Loucy (cell line): ENCODE measurements at regions not wholly inside any gene's neighbourhood (a gene's known extent, or its start where the extent isn't known, plus 50 kb on each side); places are given as distances from the start of the nearest gene placed in this dataset.

Source experiments
- H2AFZ ChIP-seq: fragments of 200-600 bp; sonication (generic); 2 replicates; pipeline ENCODE4 v1.6.0; 2016; ENCODE audit warnings: antibody characterized with exemption, mild to moderate bottlenecking, low read length, moderate library complexity
- H3F3A ChIP-seq: fragments of 200-600 bp; 2 replicates; pipeline ENCODE4 v1.6.0; 2016; ENCODE audit warnings: antibody characterized with exemption, low read depth, mild to moderate bottlenecking
- H3K27me3 ChIP-seq: fragments of 200-600 bp; sonication (generic); 2 replicates; pipeline ENCODE4 v1.6.1; 2014; ENCODE audit warnings: low read length, mild to moderate bottlenecking; ENCODE audit not compliant: insufficient read depth, poor library complexity, severe bottlenecking
- H3K36me3 ChIP-seq: fragments of 200-600 bp; sonication (generic); 2 replicates; pipeline ENCODE4 v1.6.1; 2016; ENCODE audit warnings: low read length; ENCODE audit not compliant: insufficient read depth
- H3K4me1 ChIP-seq: fragments of 200-600 bp; sonication (generic); 2 replicates; pipeline ENCODE4 v1.5.1; 2014; ENCODE audit warnings: low read length, mild to moderate bottlenecking; ENCODE audit not compliant: insufficient read depth, poor library complexity, severe bottlenecking
- H3K4me2 ChIP-seq: fragments of 200-600 bp; sonication (generic); 2 replicates; pipeline ENCODE4 v1.6.0; 2014; ENCODE audit warnings: antibody characterized with exemption, low read length, low read depth, mild to moderate bottlenecking; ENCODE audit not compliant: poor library complexity, severe bottlenecking
- H3K4me3 ChIP-seq: fragments of 200-600 bp; sonication (generic); 2 replicates; pipeline ENCODE4 v1.5.1; 2014; ENCODE audit warnings: low read length, mild to moderate bottlenecking, mixed read lengths; ENCODE audit not compliant: poor library complexity, severe bottlenecking
- H3K79me2 ChIP-seq: fragments of 200-600 bp; sonication (generic); 2 replicates; pipeline ENCODE4 v1.6.1; 2014; ENCODE audit warnings: low read length; ENCODE audit not compliant: insufficient read depth
- H3K9ac ChIP-seq: fragments of 200-600 bp; sonication (generic); 2 replicates; pipeline ENCODE4 v1.6.0; 2014; ENCODE audit warnings: mild to moderate bottlenecking, low read depth, low read length, moderate library complexity; ENCODE audit not compliant: poor library complexity, severe bottlenecking
- H3K9me2 ChIP-seq: fragments of 200-600 bp; sonication (generic); replicated peaks from 2 replicates; pipeline ENCODE4 v1.6.1; 2016; ENCODE audit warnings: low read depth, low read length, mixed read lengths
- H3K9me3 ChIP-seq: fragments of 200-600 bp; sonication (generic); 2 replicates; pipeline ENCODE4 v1.6.1; 2014; ENCODE audit warnings: mild to moderate bottlenecking, antibody characterized with exemption, low read length, low read depth; ENCODE audit not compliant: insufficient read depth
- H4K20me1 ChIP-seq: fragments of 200-600 bp; sonication (generic); 2 replicates; pipeline ENCODE4 v1.6.0; 2014; ENCODE audit warnings: antibody characterized with exemption, low read length, mild to moderate bottlenecking; ENCODE audit not compliant: insufficient read depth, poor library complexity, severe bottlenecking
- CTCF ChIP-seq: fragments of 200-600 bp; sonication (generic); conservative IDR thresholded peaks from 2 replicates; pipeline ENCODE4 v1.5.1; 2014; ENCODE audit warnings: mild to moderate bottlenecking, antibody characterized with exemption, low read length
- EZH2phosphoT487 ChIP-seq: fragments of 200-600 bp; IDR thresholded peaks from 2 replicates; pipeline ENCODE4 v1.6.1; 2018; ENCODE audit warnings: antibody characterized with exemption, mild to moderate bottlenecking, moderate library complexity, borderline replicate concordance

DNA sequence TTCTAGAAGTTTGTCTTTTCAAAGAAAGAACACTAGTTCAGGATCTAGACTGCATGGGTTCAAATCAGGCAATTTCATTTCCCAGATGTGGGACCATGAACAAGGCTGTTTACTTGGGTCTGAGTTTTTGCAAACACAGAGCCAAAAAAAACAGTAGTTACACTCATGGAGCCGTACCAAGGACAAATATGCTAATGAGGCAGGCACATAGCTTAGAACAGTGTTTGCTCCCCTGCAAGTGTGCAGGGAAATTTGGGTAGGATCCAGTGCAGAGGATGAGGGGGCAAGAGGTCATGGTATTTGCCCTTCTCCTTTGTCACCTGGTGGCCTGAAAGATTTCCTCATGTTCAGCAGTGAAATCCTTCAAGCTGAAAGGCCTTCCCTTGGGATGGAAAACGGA lies 860.4 kb downstream of the VRK1 start:
- Histone ChIP-seq H3K27me3 (no peaks in the 10 kb centered on the region), H3K36me3 (no peaks in the 10 kb centered on the region), H3K4me2 (no peak overlapping the region), H2AFZ (no peak overlapping the region), H3K4me3 (no peak overlapping the region), H3K9ac (no peak overlapping the region), H4K20me1 (no peaks in the 10 kb centered on the region), H3F3A (no peaks in the 10 kb centered on the region), H3K79me2 (no peaks in the 10 kb centered on the region), H3K9me3 (no peaks in the 10 kb centered on the region), H3K9me2 (no peaks in the 10 kb centered on the region), H3K4me1 (no peaks in the 10 kb centered on the region)
- TF ChIP-seq CTCF (no peak), EZH2phosphoT487 (no peak)

DNA sequence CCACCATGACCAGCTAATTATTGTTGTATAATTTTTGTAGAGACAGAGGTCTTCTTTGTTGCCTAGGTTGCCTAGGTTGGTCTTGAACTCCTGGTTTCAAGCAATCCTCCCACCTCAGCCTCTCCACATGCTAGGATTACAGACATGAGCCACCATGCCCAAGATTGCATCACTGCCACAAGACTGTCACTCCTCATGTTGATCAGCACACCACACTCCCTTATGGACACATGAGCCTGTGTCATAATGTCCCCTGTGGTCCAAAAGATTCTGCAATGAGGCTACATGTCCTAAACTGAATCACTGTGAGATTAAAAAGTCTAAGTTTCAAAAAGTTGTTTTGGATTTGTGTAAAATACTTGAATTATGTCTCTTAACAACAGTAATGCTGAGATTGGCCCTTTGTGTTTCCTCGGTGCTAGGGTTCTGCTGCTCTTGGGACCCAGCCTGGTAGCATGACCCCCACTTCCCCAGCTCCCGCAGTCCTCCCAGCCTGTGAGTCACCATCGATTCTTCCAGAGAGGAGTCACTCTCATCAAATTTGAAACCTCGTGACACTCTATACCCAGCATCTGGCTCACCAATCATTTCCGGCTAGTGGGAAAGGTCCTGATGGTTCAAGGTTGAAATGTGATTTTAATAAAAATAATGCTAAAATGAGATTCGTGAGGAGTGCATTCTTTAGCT lies 890.9 kb downstream of the VRK1 start:
- Histone ChIP-seq H3K36me3 (no peaks in the 10 kb centered on the region), H3K27me3 (no peaks in the 10 kb centered on the region), H4K20me1 (no peaks in the 10 kb centered on the region), H3K4me3 (no peak overlapping the region), H3K79me2 (no peaks in the 10 kb centered on the region), H3K9me3 (no peaks in the 10 kb centered on the region), H3K9ac (no peak overlapping the region), H3K4me2 (no peak overlapping the region), H3K4me1 (no peaks in the 10 kb centered on the region), H3K9me2 (no peaks in the 10 kb centered on the region), H3F3A (no peaks in the 10 kb centered on the region), H2AFZ (no peak overlapping the region)
- no peak for TF ChIP-seq EZH2phosphoT487
- TF ChIP-seq CTCF, result no peak

DNA sequence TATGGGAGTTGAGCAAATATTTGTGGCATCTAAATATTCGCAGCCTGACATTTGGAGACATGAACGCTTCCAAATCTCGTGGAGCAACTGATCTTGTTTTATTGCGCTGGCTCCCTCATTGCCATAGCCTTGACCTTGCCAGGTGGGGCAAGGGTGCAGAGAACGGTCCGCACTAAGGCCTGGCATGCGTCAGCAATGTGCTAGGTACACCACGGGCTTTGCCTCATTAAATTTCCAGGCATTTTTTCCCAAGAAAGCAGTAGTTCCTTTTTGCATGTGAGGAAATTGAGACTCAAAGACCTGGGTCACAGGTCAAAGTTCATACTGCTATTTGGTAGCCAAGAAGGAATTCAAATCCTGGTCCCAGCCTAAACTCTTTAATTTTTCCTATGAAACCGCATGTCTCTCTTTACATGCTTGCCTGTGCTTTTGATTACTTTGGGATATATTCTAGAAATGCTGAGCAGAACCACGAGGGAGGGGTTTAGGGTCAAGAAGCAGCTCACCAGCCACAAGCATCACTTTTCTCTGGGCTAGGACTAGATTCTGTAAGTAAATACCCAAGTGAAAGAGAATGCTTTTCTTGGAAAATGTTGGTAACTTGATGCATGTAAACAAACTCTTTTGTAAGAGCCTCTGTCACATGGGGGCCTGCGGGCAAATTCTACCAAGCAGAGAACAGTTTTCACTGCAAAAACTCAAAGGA lies 891.6 kb downstream of the VRK1 start:
- Histone ChIP-seq H3K4me2 (no peak overlapping the region), H2AFZ (no peak overlapping the region), H3K27me3 (no peaks in the 10 kb centered on the region), H4K20me1 (no peaks in the 10 kb centered on the region), H3K9ac (no peak overlapping the region), H3K36me3 (no peaks in the 10 kb centered on the region), H3K9me3 (no peaks in the 10 kb centered on the region), H3K9me2 (no peaks in the 10 kb centered on the region), H3K79me2 (no peaks in the 10 kb centered on the region), H3K4me1 (no peaks in the 10 kb centered on the region), H3K4me3 (no peak overlapping the region), H3F3A (no peaks in the 10 kb centered on the region)
- TF ChIP-seq EZH2phosphoT487, result no peak
- TF ChIP-seq CTCF, result no peak
